Panc1 (cell line): ENCODE measurements at regions not wholly inside any gene's neighbourhood (a gene's known extent, or its start where the extent isn't known, plus 50 kb on each side); places are given as distances from the start of the nearest gene placed in this dataset.

Experiments
- ATAC-seq: fragments of 200-7000 bp; cut with Tn5 transposase; 2 replicates; pipeline ENCODE4 v1.9.1; 2020; ENCODE audit warnings: mild to moderate bottlenecking, moderate library complexity
- BruUV-seq: library from RNA; stranded (reverse); fragments of 400-500 nt; replicated peaks from 2 replicates; lab custom pipeline; 2021; lab: Mats Ljungman, UMichigan
- CTCF ChIA-PET: fragments of 300-600 bp; sonication (Branson Sonifier 250); formaldehyde crosslinking; loops from one replicate; lab custom pipeline; 2022; ENCODE audit warnings: antibody characterized with exemption; lab: Charles Lee
- POLR2A ChIA-PET: fragments of 300-600 bp; sonication (Branson Sonifier 250); formaldehyde crosslinking; loops from one replicate; lab custom pipeline; 2022; ENCODE audit warnings: antibody characterized with exemption; lab: Charles Lee
- DNase-seq: peaks from one replicate; pipeline ENCODE4 v3.0.0-alpha.2; 2010; ENCODE audit warnings: low read depth, low spot score
- H3K27ac ChIP-seq: 2 replicates; pipeline ENCODE4 v1.5.1; 2011; ENCODE audit warnings: mild to moderate bottlenecking, low read length, inconsistent platforms
- H3K27me3 ChIP-seq: fragments of 200-500 bp; sonication (Bioruptor generic); 2 replicates; pipeline ENCODE4 v1.6.0; 2014; ENCODE audit warnings: low read length, inconsistent platforms; ENCODE audit not compliant: control insufficient read depth, insufficient read depth
- H3K36me3 ChIP-seq: fragments of 200-500 bp; sonication (Bioruptor generic); 2 replicates; pipeline ENCODE4 v1.5.1; 2014; ENCODE audit warnings: inconsistent platforms, mild to moderate bottlenecking, low read length, moderate library complexity; ENCODE audit not compliant: control insufficient read depth, insufficient read depth
- H3K4me1 ChIP-seq: 2 replicates; pipeline ENCODE4 v1.5.1; 2011; ENCODE audit warnings: inconsistent platforms, mild to moderate bottlenecking, low read length, moderate library complexity; ENCODE audit not compliant: control insufficient read depth, insufficient read depth
- H3K4me3 ChIP-seq, 2 experiments: 2 replicates each; pipeline ENCODE4 v1.5.1; 2011 to 2012; ENCODE audit warnings: low read depth in 2 of 2, low read length in 2 of 2, mild to moderate bottlenecking in 2 of 2, inconsistent platforms in 1 of 2, moderate library complexity in 1 of 2
- H3K9me3 ChIP-seq: fragments of 200-500 bp; sonication (Bioruptor generic); 2 replicates; pipeline ENCODE4 v1.5.1; 2014; ENCODE audit warnings: low read depth, mild to moderate bottlenecking, inconsistent platforms, low read length, moderate library complexity; ENCODE audit not compliant: control insufficient read depth, insufficient read depth
- POLR2AphosphoS5 ChIP-seq: IDR thresholded peaks from 2 replicates; pipeline ENCODE4 v1.6.1; 2012; ENCODE audit warnings: mild to moderate bottlenecking, low read depth, low read length, moderate library complexity
- REST ChIP-seq, 2 experiments: IDR thresholded peaks; 2 replicates each; pipeline ENCODE4 v1.6.1; 2011 to 2012; ENCODE audit warnings: low read depth in 2 of 2, control low read depth in 1 of 2, low read length in 1 of 2, mild to moderate bottlenecking in 1 of 2, moderate library complexity in 1 of 2; ENCODE audit not compliant: insufficient read depth in 1 of 2
- SIN3A ChIP-seq: IDR thresholded peaks from 2 replicates; pipeline ENCODE4 v1.6.1; 2012; ENCODE audit warnings: low read depth, mild to moderate bottlenecking, low read length, moderate library complexity, borderline replicate concordance; ENCODE audit not compliant: insufficient read depth
- TCF7L2 ChIP-seq: IDR thresholded peaks from 2 replicates; pipeline ENCODE4 v1.6.1; 2011; ENCODE audit warnings: mild to moderate bottlenecking, low read depth, low read length, inconsistent platforms
- in situ Hi-C: cut with HindIII; loops from 2 replicates; pipeline ENCODE4 v1.10.0; 2016; ENCODE audit warnings: low sequenced_read_pairs, low pct_unique_long_range_greater_than_20kb
- intact Hi-C: fragments of 100-400 bp; cut with micrococcal nuclease; formaldehyde crosslinking; loops from one replicate; pipeline ENCODE4 v1.10.0; 2022; ENCODE audit not compliant: unreplicated experiment
- TF ChIP-seq, protein P1 (sequence below): fragments of 450-650 bp; IDR thresholded peaks from 2 replicates; pipeline ENCODE4 v1.5.1; 2017; ENCODE audit warnings: mild to moderate bottlenecking

DNA sequence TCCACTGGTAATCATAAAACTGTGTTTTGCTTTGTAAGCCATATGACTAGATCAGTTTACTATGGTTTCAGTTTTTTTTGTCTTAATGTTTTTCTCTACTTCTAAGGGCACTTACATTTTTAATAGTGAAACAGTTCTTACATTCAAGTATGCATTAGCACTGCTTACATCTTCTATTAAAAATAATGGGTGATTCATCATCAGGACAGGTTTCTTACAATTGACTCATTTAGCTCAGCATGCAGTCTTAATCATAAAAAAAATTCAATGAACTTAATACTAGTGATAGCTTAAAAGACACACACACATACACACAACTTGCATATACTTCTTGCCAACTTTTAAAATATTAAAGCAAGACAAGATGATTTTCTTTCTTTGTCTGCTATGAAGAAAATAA is 845.7 kb upstream of the USP15 start:
- ChIA-PET POLR2A (no interaction called here), CTCF (no interaction called here)
- Histone ChIP-seq H3K27me3 (no peaks in the 10 kb centered on the region), H3K9me3 (no peaks in the 10 kb centered on the region), H3K4me3 (no peak overlapping the region), H3K36me3 (no peaks in the 10 kb centered on the region), H3K27ac (no peak overlapping the region), H3K4me1 (no peaks in the 10 kb centered on the region)
- intact Hi-C loops (no loop called here), in situ Hi-C loops (no loop called here)
- BruUV-seq, result no TSS peak
- ATAC-seq (no peak), DNase-seq (no peak)
- TF ChIP-seq SIN3A (no peak), REST (IDR thresholded peaks at IDR 0.05; ENCODE audit: insufficient read depth in 1 of 2, low read depth in 2 of 2, low read length in 1 of 2) (no peak), POLR2AphosphoS5 (no peak), TCF7L2 (no peak)
- TF ChIP-seq, protein P1, sequence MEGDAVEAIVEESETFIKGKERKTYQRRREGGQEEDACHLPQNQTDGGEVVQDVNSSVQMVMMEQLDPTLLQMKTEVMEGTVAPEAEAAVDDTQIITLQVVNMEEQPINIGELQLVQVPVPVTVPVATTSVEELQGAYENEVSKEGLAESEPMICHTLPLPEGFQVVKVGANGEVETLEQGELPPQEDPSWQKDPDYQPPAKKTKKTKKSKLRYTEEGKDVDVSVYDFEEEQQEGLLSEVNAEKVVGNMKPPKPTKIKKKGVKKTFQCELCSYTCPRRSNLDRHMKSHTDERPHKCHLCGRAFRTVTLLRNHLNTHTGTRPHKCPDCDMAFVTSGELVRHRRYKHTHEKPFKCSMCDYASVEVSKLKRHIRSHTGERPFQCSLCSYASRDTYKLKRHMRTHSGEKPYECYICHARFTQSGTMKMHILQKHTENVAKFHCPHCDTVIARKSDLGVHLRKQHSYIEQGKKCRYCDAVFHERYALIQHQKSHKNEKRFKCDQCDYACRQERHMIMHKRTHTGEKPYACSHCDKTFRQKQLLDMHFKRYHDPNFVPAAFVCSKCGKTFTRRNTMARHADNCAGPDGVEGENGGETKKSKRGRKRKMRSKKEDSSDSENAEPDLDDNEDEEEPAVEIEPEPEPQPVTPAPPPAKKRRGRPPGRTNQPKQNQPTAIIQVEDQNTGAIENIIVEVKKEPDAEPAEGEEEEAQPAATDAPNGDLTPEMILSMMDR, result no peak

GRCh38 chr12:61422786-61423185 is 837.4 kb upstream of the USP15 start:
- Histone ChIP-seq H3K36me3 (no peaks in the 10 kb centered on the region), H3K27ac (no peak overlapping the region), H3K9me3 (no peaks in the 10 kb centered on the region; the same call in 1 of the 2 replicates), H3K27me3 (no peaks in the 10 kb centered on the region), H3K4me3 (no peak overlapping the region), H3K4me1 (no peaks in the 10 kb centered on the region)
- in situ Hi-C loops, result no loop called here
- CTCF ChIA-PET, result no interaction called here
- DNase-seq (no peak), ATAC-seq (no peak)
- no peak for TF ChIP-seq REST (IDR thresholded peaks at IDR 0.05; ENCODE audit: insufficient read depth in 1 of 2, low read depth in 2 of 2, low read length in 1 of 2)
- no peak for TF ChIP-seq POLR2AphosphoS5
- TF ChIP-seq SIN3A, result no peak
- TF ChIP-seq, protein P1, result no peak
- no peak for TF ChIP-seq TCF7L2
- POLR2A ChIA-PET, result no interaction called here
- intact Hi-C loops, result no loop called here
- BruUV-seq, result no TSS peak
